ENCODE measurements at regions not wholly inside any gene's neighbourhood (a gene's known extent, or its start where the extent isn't known, plus 50 kb on each side); places are given as distances from the start of the nearest gene placed in this dataset.
"Not testable (repeated sequence)": the region's sequence is repeated elsewhere in the genome, so short reads cannot be mapped to it uniquely, and the experiment has no call there.

- DNase-seq (ENCODE audit: low read depth in 2 of 3, low spot score in 2 of 3): no peak
These were observed 106.0 kb downstream of the MEX3B start for GRCh38 chr15:81939604-81940440.

- no peak for DNase-seq (ENCODE audit: low read depth in 2 of 3, low spot score in 2 of 3)
These were observed 108.6 kb downstream of the MEX3B start for GRCh38 chr15:81937189-81937588.

GRCh38 chr15:81930582-81931369, 115.0 kb downstream of the MEX3B start:
- no peak for DNase-seq (ENCODE audit: low read depth in 2 of 3, low spot score in 2 of 3)

- no peak for DNase-seq (ENCODE audit: low read depth in 2 of 3, low spot score in 2 of 3)
These were observed 116.3 kb downstream of the MEX3B start for GRCh38 chr15:81929557-81929956.

GRCh38 chr15:81926981-81927380, 118.8 kb downstream of the MEX3B start:
- no peak for DNase-seq (ENCODE audit: low read depth in 2 of 3, low spot score in 2 of 3)

GRCh38 chr15:81924729-81925128, 121.1 kb downstream of the MEX3B start:
- DNase-seq (ENCODE audit: low read depth in 2 of 3, low spot score in 2 of 3): no peak

- no peak for DNase-seq (ENCODE audit: low read depth in 2 of 3, low spot score in 2 of 3)
These were observed 122.1 kb downstream of the MEX3B start for GRCh38 chr15:81923561-81924350.

GRCh38 chr15:81922143-81922542, 123.7 kb downstream of the MEX3B start:
- no peak for DNase-seq (ENCODE audit: low read depth in 2 of 3, low spot score in 2 of 3)

GRCh38 chr15:81921163-81921562, 124.7 kb downstream of the MEX3B start:
- no peak for DNase-seq (ENCODE audit: low read depth in 2 of 3, low spot score in 2 of 3)

- not testable (repeated sequence) for DNase-seq (ENCODE audit: low read depth in 2 of 3, low spot score in 2 of 3)
These were observed 127.1 kb downstream of the MEX3B start for GRCh38 chr15:81918767-81919166.

GRCh38 chr15:81916451-81916850, 129.4 kb downstream of the MEX3B start:
- no peak for DNase-seq (ENCODE audit: low read depth in 2 of 3, low spot score in 2 of 3)

- no peak for DNase-seq (ENCODE audit: low read depth in 2 of 3, low spot score in 2 of 3)
These were observed 129.8 kb downstream of the MEX3B start for GRCh38 chr15:81915990-81916389.

- DNase-seq (ENCODE audit: low read depth in 2 of 3, low spot score in 2 of 3): no peak
These were observed 131.0 kb downstream of the MEX3B start for GRCh38 chr15:81914734-81915256.

- no peak for DNase-seq (ENCODE audit: low read depth in 2 of 3, low spot score in 2 of 3)
These were observed 131.5 kb downstream of the MEX3B start for GRCh38 chr15:81914333-81914732.

GRCh38 chr15:81911022-81911971, 134.5 kb downstream of the MEX3B start:
- no peak for DNase-seq (ENCODE audit: low read depth in 2 of 3, low spot score in 2 of 3)

- no peak for DNase-seq (ENCODE audit: low read depth in 2 of 3, low spot score in 2 of 3)
These were observed 135.3 kb downstream of the MEX3B start for GRCh38 chr15:81910355-81911021.

- DNase-seq (ENCODE audit: low read depth in 2 of 3, low spot score in 2 of 3): no peak
These were observed 136.8 kb downstream of the MEX3B start for GRCh38 chr15:81909011-81909358.

- no peak for DNase-seq (ENCODE audit: low read depth in 2 of 3, low spot score in 2 of 3)
These were observed 137.7 kb downstream of the MEX3B start for GRCh38 chr15:81908111-81908510.

- DNase-seq (ENCODE audit: low read depth in 2 of 3, low spot score in 2 of 3): no peak
These were observed 138.3 kb downstream of the MEX3B start for GRCh38 chr15:81907521-81907920.

GRCh38 chr15:81905889-81906288, 139.9 kb downstream of the MEX3B start:
- DNase-seq (ENCODE audit: low read depth in 2 of 3, low spot score in 2 of 3): no peak

Data from activated CD8-positive, alpha-beta memory T cell treated with anti-CD3 and anti-CD28 coated beads for 48 hours (primary cell).